DND-41 (cell line): ENCODE measurements at regions not wholly inside any gene's neighbourhood (a gene's known extent, or its start where the extent isn't known, plus 50 kb on each side); places are given as distances from the start of the nearest gene placed in this dataset.

Experiments
- CTCF ChIP-seq: IDR thresholded peaks from 2 replicates; pipeline ENCODE4 v1.5.1; 2012; ENCODE audit warnings: borderline replicate concordance, low read length, moderate library complexity, mild to moderate bottlenecking; ENCODE audit not compliant: poor library complexity, severe bottlenecking; ENCODE audit errors: extremely low read depth
- EZH2 ChIP-seq: IDR thresholded peaks from 3 replicates; pipeline ENCODE4 v1.6.1; 2012; ENCODE audit warnings: borderline replicate concordance, low read depth, mild to moderate bottlenecking, moderate library complexity, low read length, inconsistent platforms; ENCODE audit not compliant: severe bottlenecking

- TF ChIP-seq CTCF (no peak), EZH2 (no peak)
These were observed 275.5 kb upstream of the RUNX1 start for GRCh38 chr21:35324372-35325220.
